ENCODE measurements at regions not wholly inside any gene's neighbourhood (a gene's known extent, or its start where the extent isn't known, plus 50 kb on each side); places are given as distances from the start of the nearest gene placed in this dataset.

GRCh38 chr7:155220903-155221302 is 76.8 kb upstream of the INSIG1 start:
- TF ChIP-seq, protein P1, sequence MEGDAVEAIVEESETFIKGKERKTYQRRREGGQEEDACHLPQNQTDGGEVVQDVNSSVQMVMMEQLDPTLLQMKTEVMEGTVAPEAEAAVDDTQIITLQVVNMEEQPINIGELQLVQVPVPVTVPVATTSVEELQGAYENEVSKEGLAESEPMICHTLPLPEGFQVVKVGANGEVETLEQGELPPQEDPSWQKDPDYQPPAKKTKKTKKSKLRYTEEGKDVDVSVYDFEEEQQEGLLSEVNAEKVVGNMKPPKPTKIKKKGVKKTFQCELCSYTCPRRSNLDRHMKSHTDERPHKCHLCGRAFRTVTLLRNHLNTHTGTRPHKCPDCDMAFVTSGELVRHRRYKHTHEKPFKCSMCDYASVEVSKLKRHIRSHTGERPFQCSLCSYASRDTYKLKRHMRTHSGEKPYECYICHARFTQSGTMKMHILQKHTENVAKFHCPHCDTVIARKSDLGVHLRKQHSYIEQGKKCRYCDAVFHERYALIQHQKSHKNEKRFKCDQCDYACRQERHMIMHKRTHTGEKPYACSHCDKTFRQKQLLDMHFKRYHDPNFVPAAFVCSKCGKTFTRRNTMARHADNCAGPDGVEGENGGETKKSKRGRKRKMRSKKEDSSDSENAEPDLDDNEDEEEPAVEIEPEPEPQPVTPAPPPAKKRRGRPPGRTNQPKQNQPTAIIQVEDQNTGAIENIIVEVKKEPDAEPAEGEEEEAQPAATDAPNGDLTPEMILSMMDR (IDR thresholded peaks at IDR 0.05) = no peak
- TF ChIP-seq EP300 (IDR thresholded peaks at IDR 0.05) = no peak

All from sigmoid colon (tissue), 4 donors.